ENCODE measurements at regions not wholly inside any gene's neighbourhood (a gene's known extent, or its start where the extent isn't known, plus 50 kb on each side); places are given as distances from the start of the nearest gene placed in this dataset.

DNA sequence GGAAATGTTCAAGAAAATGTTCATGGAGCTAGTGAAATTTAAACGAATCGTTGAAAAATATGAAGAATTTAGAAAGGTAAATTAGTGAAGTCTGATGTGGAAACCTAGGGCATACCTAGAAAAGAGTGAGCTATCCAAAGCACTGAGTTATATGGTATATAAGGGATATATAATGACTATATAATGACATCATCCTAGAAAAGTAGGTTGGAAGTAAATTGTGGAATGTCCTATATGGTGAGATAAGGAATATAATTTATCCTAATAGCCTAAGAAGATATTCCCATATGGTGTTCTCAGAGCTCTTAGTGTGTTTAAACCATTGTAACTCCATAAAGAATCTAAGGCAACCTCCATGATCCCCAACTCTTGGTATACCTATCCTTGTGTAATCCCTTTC lies 876.4 kb upstream of the ADGRL2 start:
- no peak overlapping the region for H3K27ac ChIP-seq
- intact Hi-C loops (cut with DNase I; ENCODE audit: low total_unique reads), result no loop called here
- no peak overlapping the region for H3K4me3 ChIP-seq
- H3K27me3 ChIP-seq, result no peaks in the 10 kb centered on the region
- H3K4me1 ChIP-seq, result no peaks in the 10 kb centered on the region
- no peaks in the 10 kb centered on the region for H3K36me3 ChIP-seq
- TF ChIP-seq, protein P1, sequence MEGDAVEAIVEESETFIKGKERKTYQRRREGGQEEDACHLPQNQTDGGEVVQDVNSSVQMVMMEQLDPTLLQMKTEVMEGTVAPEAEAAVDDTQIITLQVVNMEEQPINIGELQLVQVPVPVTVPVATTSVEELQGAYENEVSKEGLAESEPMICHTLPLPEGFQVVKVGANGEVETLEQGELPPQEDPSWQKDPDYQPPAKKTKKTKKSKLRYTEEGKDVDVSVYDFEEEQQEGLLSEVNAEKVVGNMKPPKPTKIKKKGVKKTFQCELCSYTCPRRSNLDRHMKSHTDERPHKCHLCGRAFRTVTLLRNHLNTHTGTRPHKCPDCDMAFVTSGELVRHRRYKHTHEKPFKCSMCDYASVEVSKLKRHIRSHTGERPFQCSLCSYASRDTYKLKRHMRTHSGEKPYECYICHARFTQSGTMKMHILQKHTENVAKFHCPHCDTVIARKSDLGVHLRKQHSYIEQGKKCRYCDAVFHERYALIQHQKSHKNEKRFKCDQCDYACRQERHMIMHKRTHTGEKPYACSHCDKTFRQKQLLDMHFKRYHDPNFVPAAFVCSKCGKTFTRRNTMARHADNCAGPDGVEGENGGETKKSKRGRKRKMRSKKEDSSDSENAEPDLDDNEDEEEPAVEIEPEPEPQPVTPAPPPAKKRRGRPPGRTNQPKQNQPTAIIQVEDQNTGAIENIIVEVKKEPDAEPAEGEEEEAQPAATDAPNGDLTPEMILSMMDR (IDR thresholded peaks at IDR 0.05), result no peak
- TF ChIP-seq POLR2A (IDR thresholded peaks at IDR 0.05) (no peak), POLR2AphosphoS5 (IDR thresholded peaks at IDR 0.05) (no peak)
- no peaks in the 10 kb centered on the region for H3K9me3 ChIP-seq
- no peak for DNase-seq (ENCODE audit: low spot score in 2 of 2)

GRCh38 chr1:80922906-80923305 lies 877.8 kb upstream of the ADGRL2 start:
- no peaks in the 10 kb centered on the region for H3K27me3 ChIP-seq
- no peaks in the 10 kb centered on the region for H3K9me3 ChIP-seq
- no peaks in the 10 kb centered on the region for H3K36me3 ChIP-seq
- no peak overlapping the region for H3K27ac ChIP-seq
- no peak for DNase-seq (ENCODE audit: low spot score in 2 of 2)
- H3K4me1 ChIP-seq, result no peaks in the 10 kb centered on the region
- TF ChIP-seq POLR2AphosphoS5 (IDR thresholded peaks at IDR 0.05) (no peak), POLR2A (IDR thresholded peaks at IDR 0.05) (no peak)
- TF ChIP-seq, protein P1 (IDR thresholded peaks at IDR 0.05), result no peak
- intact Hi-C loops (cut with DNase I; ENCODE audit: low total_unique reads), result no loop called here
- no peak overlapping the region for H3K4me3 ChIP-seq

DNA sequence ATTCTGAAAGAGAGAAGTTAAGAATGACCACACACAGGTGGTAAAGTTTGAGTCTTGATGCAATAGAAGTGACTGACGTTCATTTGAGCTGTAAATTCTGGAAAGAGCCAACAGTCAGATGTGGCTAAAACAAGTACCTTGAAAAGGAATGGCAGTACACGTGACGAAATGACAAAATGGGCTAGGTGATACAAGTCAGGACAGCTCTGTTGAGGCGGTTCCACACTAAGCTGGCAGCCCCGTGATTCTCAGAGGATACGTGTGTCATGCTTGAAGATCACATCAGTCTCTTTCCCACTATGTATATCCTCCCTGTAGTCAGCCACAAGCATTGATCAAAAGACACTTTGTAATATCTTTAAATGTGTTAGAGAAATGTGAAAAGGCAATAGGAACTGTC lies 881.3 kb upstream of the ADGRL2 start:
- no peak for TF ChIP-seq POLR2A (IDR thresholded peaks at IDR 0.05)
- TF ChIP-seq, protein P1 (IDR thresholded peaks at IDR 0.05), result no peak
- intact Hi-C loops (cut with DNase I; ENCODE audit: low total_unique reads), result no loop called here
- no peak for DNase-seq (ENCODE audit: low spot score in 2 of 2)
- no peaks in the 10 kb centered on the region for H3K36me3 ChIP-seq
- H3K4me3 ChIP-seq, result no peak overlapping the region
- no peaks in the 10 kb centered on the region for H3K27me3 ChIP-seq
- no peaks in the 10 kb centered on the region for H3K4me1 ChIP-seq
- no peak overlapping the region for H3K27ac ChIP-seq
- H3K9me3 ChIP-seq, result no peaks in the 10 kb centered on the region

- Histone ChIP-seq H3K4me1 (no peaks in the 10 kb centered on the region), H3K36me3 (no peaks in the 10 kb centered on the region), H3K9me3 (no peaks in the 10 kb centered on the region), H3K27ac (no peak overlapping the region), H3K4me3 (no peak overlapping the region), H3K27me3 (no peaks in the 10 kb centered on the region)
- intact Hi-C loops (cut with DNase I; ENCODE audit: low total_unique reads), result no loop called here
- DNase-seq (ENCODE audit: low spot score in 2 of 2), result no peak
- TF ChIP-seq, protein P1 (IDR thresholded peaks at IDR 0.05), result no peak
- TF ChIP-seq POLR2AphosphoS5 (IDR thresholded peaks at IDR 0.05) (no peak), POLR2A (IDR thresholded peaks at IDR 0.05) (no peak)
Measured at GRCh38 chr1:80918380-80918779, 882.4 kb upstream of the ADGRL2 start.

GRCh38 chr1:80917826-80918225 lies 882.9 kb upstream of the ADGRL2 start:
- no peaks in the 10 kb centered on the region for H3K36me3 ChIP-seq

More at GRCh38 chr1:80917826-80918225, 882.9 kb upstream of the ADGRL2 start:
- Histone ChIP-seq H3K27ac (no peak overlapping the region), H3K4me1 (no peaks in the 10 kb centered on the region), H3K9me3 (no peaks in the 10 kb centered on the region), H3K27me3 (no peaks in the 10 kb centered on the region), H3K4me3 (no peak overlapping the region)
- TF ChIP-seq POLR2A (IDR thresholded peaks at IDR 0.05) (no peak), POLR2AphosphoS5 (IDR thresholded peaks at IDR 0.05) (no peak)
- TF ChIP-seq, protein P1 (IDR thresholded peaks at IDR 0.05), result no peak
- DNase-seq (ENCODE audit: low spot score in 2 of 2), result no peak
- intact Hi-C loops (cut with DNase I; ENCODE audit: low total_unique reads), result no loop called here

All from breast epithelium (tissue), 4 donors.